Osteocyte (in vitro differentiated cells): ENCODE measurements at regions not wholly inside any gene's neighbourhood (a gene's known extent, or its start where the extent isn't known, plus 50 kb on each side); places are given as distances from the start of the nearest gene placed in this dataset.

Source experiments
- DNase-seq: peaks from one replicate; pipeline ENCODE4 v3.0.0; 2021; ENCODE audit warnings: mixed read lengths; ENCODE audit not compliant: unreplicated experiment; ENCODE audit errors: extremely low spot score
- H3K27ac Mint-ChIP-seq: one replicate; pipeline ENCODE4 v1.8.0; 2021; ENCODE audit warnings: mild to moderate bottlenecking, mixed read lengths; ENCODE audit not compliant: unreplicated experiment
- H3K27me3 Mint-ChIP-seq: one replicate; pipeline ENCODE4 v1.8.0; 2021; ENCODE audit warnings: mixed read lengths; ENCODE audit not compliant: unreplicated experiment
- H3K36me3 Mint-ChIP-seq: one replicate; pipeline ENCODE4 v1.8.0; 2021; ENCODE audit warnings: mixed read lengths; ENCODE audit not compliant: unreplicated experiment
- H3K4me1 Mint-ChIP-seq: one replicate; pipeline ENCODE4 v1.8.0; 2021; ENCODE audit warnings: mixed read lengths; ENCODE audit not compliant: unreplicated experiment
- H3K4me3 Mint-ChIP-seq: one replicate; pipeline ENCODE4 v1.8.0; 2021; ENCODE audit warnings: mild to moderate bottlenecking, moderate library complexity, mixed read lengths; ENCODE audit not compliant: unreplicated experiment
- H3K9me3 Mint-ChIP-seq: one replicate; pipeline ENCODE4 v1.8.0; 2021; ENCODE audit warnings: mixed read lengths; ENCODE audit not compliant: unreplicated experiment
- TF ChIP-seq, protein P1 (sequence below): fragments of 200-600 bp; sonication (generic); IDR thresholded peaks from 2 replicates; pipeline ENCODE4 v1.5.0; 2021; ENCODE audit warnings: antibody characterized with exemption, mild to moderate bottlenecking, moderate library complexity

DNA sequence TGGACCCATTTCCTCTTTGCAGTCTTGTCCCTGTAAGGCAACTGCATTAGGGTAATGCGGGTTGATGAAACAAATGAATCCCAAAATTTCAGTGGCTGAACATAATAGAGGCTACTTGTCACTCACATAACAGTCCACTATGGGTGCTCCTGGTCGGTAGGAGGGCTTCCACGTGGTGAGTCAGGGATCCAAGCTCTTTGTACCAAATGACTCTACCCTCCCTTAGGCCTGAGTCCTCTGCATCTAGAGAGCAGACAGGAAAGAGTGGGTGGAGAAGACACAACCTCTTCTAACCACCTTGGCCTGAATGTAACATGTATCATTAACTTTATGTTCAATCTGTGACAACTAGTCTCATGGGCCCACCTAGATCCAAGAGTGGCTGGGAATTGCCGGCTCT, 86.2 kb upstream of the HAAO start:
- Mint-ChIP-seq H3K27me3 (no peaks in the 10 kb centered on the region), H3K9me3 (no peaks in the 10 kb centered on the region), H3K27ac (no peak overlapping the region), H3K4me3 (no peak overlapping the region), H3K36me3 (no peaks in the 10 kb centered on the region), H3K4me1 (no peaks in the 10 kb centered on the region)
- DNase-seq = no peak
- TF ChIP-seq, protein P1, sequence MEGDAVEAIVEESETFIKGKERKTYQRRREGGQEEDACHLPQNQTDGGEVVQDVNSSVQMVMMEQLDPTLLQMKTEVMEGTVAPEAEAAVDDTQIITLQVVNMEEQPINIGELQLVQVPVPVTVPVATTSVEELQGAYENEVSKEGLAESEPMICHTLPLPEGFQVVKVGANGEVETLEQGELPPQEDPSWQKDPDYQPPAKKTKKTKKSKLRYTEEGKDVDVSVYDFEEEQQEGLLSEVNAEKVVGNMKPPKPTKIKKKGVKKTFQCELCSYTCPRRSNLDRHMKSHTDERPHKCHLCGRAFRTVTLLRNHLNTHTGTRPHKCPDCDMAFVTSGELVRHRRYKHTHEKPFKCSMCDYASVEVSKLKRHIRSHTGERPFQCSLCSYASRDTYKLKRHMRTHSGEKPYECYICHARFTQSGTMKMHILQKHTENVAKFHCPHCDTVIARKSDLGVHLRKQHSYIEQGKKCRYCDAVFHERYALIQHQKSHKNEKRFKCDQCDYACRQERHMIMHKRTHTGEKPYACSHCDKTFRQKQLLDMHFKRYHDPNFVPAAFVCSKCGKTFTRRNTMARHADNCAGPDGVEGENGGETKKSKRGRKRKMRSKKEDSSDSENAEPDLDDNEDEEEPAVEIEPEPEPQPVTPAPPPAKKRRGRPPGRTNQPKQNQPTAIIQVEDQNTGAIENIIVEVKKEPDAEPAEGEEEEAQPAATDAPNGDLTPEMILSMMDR = no peak

- DNase-seq = no peak
- H3K27ac Mint-ChIP-seq = no peak overlapping the region
- TF ChIP-seq, protein P1 = no peak
- H3K36me3 Mint-ChIP-seq = no peaks in the 10 kb centered on the region
- H3K9me3 Mint-ChIP-seq = no peaks in the 10 kb centered on the region
- no peaks in the 10 kb centered on the region for H3K4me1 Mint-ChIP-seq
- no peaks in the 10 kb centered on the region for H3K27me3 Mint-ChIP-seq
- no peak overlapping the region for H3K4me3 Mint-ChIP-seq
These were observed 85.6 kb upstream of the HAAO start for GRCh38 chr2:42877936-42878335.

- no peak for DNase-seq
- Mint-ChIP-seq H3K4me1 (no peaks in the 10 kb centered on the region), H3K27me3 (no peaks in the 10 kb centered on the region), H3K27ac (no peak overlapping the region), H3K9me3 (no peaks in the 10 kb centered on the region), H3K4me3 (no peak overlapping the region), H3K36me3 (no peaks in the 10 kb centered on the region)
- TF ChIP-seq, protein P1 = no peak
These were observed 85.1 kb upstream of the HAAO start for GRCh38 chr2:42877511-42877910.

DNA sequence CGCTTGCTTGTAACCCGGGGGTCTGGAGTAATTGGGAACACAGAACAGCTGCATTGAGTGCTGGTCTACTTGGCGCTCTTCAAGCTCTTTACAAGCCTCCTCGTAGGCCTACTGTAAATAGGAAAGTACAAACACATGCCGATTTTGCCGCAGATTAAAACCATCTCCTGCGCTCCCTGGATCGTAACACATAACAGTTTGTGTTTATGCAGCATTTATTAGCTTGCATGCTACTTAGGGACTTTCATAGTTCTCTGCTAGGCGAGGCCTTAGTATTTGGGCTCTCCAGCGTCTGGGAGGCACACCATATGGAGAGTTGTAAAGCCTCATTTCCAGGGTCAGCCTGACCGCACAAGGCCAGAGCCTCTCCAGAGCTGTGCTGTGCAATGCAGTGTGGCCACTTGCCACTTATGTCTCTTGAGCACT, 84.0 kb upstream of the HAAO start:
- Mint-ChIP-seq H3K4me3 (no peak overlapping the region), H3K27me3 (no peaks in the 10 kb centered on the region), H3K4me1 (no peaks in the 10 kb centered on the region), H3K27ac (no peak overlapping the region), H3K9me3 (no peaks in the 10 kb centered on the region), H3K36me3 (no peaks in the 10 kb centered on the region)
- no peak for DNase-seq
- TF ChIP-seq, protein P1 = no peak

DNA sequence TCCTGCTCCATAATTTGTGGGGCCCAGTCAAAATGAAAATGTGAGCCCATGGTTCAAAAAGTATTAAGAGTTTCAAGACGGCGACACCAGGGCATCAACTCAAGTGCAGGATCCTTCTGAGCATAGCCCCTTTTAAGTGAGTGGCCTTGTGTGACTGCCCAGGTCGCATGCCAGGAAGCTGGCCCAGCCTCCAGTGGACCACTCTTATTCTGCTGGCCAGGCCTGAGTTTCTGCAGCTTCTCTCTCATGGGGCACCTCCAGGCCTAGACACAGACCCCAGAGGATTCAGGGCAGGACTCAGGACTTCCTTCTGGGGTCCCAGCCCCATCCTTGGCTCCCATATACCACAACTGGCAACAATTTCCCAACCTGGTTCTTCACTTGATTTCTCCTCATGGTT, 83.5 kb upstream of the HAAO start:
- Mint-ChIP-seq H3K27me3 (no peaks in the 10 kb centered on the region), H3K36me3 (no peaks in the 10 kb centered on the region), H3K4me3 (no peak overlapping the region), H3K27ac (no peak overlapping the region), H3K4me1 (no peaks in the 10 kb centered on the region), H3K9me3 (no peaks in the 10 kb centered on the region)
- TF ChIP-seq, protein P1 = no peak
- DNase-seq = no peak
